ENCODE measurements at regions not wholly inside any gene's neighbourhood (a gene's known extent, or its start where the extent isn't known, plus 50 kb on each side); places are given as distances from the start of the nearest gene placed in this dataset.
"Not testable (repeated sequence)": the region's sequence is repeated elsewhere in the genome, so short reads cannot be mapped to it uniquely, and the experiment has no call there.

DNA sequence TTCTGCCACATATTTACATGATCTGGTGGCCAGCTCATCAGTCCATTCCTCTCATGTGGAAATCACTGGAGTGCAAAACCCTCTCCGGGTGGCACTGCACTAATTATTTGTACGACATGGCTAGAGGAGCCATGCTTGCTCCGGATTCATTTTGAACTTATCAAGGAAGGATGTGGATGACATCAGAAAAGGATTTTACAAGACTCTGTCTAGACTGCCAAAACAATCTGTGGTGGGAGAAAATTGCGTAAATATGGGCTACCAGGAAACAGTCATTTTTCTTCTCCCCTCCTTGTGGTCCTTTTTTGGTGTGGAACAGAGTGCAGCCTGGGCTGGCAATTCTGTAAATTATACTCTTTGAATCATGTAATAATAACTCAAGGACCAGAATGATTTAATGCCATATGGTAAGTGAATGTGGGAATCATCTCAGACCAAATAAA is 123.4 kb upstream of the IFNE start:
- no peak for DNase-seq

- DNase-seq: no peak
These were observed 125.5 kb upstream of the IFNE start for GRCh38 chr9:21607576-21607975.

DNA sequence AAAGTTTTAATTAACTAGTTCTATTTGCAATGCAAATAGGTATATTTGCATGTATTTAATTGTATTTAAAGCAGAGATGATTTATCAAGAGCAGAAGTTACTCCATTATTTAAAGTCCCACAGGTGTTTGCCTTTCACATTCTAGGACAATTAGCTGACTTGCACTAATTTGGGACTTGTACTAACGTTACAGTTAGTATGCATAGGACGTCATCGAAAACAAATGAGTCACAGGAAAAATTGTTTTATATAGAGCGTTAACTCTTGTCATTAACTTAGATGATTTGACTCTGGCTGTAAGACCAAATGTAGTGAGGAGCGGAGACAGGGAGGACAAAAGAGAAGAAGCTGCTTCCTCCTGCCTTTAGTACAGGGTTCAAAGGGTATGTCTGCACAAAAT is 126.1 kb upstream of the IFNE start:
- DNase-seq: no peak

GRCh38 chr9:21609506-21609905 is 127.4 kb upstream of the IFNE start:
- no peak for DNase-seq

DNA sequence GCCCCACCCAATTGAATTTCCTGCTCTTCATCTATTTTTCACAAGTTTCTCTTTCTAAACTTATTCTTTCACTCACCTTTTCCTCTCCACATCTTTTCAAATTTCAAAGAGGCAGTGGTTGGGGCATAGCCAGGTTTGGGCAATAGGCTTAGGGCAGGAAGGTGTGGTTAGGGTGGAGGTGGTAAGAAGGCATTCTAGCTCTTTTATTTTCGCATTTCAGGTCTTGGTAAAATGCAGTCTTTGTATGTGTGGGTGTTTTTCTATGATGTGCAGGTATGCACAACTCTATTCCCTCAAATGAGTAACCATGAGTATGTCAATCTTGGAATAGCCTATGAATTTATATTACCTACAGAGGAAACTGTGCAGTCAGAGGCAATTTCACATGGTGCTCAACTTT is 129.8 kb upstream of the IFNE start:
- DNase-seq: no peak

GRCh38 chr9:21615018-21615417 is 132.9 kb upstream of the IFNE start:
- no peak for DNase-seq

- DNase-seq: no peak
These were observed 133.3 kb upstream of the IFNE start for GRCh38 chr9:21615446-21615845.

DNA sequence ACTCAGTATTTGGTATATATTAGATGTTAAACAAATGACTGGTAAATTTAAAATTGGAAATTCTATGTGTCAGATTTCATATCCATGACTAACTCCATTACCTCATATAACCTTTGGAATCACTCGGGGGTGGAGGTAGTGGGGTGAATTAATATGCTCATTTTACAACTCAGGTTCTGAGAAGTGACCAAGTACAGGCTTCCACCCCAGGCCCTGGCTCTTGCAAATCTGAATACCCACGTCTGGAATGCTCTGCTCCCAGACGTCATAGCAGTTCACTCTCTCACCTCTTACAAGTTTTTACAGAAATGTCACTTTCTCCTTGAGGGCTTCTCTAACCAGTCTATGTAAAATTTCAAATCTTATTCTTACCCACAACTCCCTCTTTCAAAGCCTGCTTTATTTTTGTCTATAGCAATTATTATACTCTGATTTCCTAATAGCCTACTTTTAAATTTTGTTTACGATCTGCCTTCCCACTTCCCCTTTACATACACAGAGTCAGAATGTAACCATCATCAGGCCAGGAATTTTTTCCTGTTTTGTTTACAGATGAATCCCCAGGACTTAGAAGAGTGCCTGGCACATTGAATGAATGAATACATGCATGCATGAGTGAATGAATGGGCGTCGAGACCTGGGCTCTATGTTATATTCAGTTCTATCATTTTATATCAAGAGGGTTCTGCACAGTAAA is 134.1 kb upstream of the IFNE start:
- DNase-seq: no peak

DNA sequence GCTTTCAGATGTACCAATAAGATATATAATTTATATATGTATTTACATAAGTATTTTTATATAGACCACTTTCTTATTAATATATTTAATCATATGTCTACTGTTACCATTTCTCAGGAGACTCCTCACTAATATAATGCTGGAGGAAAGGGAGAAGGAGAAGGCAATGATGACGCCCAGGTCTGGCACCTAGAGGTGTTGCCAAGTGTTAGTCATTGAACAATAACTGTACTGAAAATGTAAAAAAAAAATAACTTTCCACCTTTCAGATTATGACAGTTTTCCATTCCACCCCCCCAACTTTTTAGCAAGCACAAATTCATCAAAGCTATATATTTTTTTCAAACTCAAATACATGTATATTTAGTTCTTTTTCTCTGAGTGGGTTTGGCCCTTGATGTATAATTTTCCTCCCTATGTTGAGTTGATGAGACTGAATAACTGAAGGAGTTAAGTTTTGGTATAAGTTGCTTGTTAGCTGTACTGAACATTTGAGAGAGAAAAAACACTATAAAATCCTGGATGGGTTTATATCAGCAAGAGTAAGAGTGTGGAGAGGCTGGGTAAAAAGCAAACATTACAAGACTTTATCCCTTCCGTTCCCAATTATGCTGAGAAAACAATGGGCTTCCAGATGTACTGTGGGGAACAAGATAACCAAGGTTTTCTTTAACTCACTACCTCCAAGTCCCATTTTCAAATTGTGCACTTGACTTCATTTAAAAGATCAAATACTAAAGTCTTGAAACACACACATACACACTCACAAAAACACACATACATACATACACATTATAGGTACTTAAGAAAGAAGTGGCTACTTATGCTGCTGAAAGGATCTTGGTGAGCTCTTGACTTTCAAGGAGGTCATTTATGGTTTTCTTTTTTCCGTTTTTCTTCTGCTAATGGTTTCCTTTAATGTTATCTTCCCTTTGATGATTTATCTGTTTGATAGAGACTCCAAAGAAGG is 142.8 kb upstream of the IFNE start:
- DNase-seq: no peak

GRCh38 chr9:21626493-21626892 is 144.4 kb upstream of the IFNE start:
- DNase-seq: no peak

DNA sequence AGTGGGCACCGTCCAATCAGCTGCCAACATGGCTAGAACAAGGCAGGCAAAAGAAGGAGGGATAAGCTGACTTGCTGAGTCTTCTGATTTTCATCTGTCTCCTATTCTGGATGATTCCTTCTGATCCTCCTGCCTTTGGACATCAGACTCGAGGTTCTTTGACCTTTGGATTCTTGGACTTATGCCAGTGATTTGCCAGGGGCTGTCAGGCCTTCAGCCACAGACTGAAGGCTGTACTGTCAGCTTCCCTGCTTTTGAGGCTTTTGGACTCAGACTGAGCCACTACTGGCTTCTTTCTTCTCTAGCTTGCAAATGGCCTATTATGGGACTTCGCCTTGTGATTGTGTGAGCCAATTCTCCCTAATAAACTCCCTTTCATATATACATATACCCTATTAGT is 146.8 kb upstream of the IFNE start:
- not testable (repeated sequence) for DNase-seq

- DNase-seq: no peak
These were observed 152.8 kb upstream of the IFNE start for GRCh38 chr9:21634951-21635350.

DNA sequence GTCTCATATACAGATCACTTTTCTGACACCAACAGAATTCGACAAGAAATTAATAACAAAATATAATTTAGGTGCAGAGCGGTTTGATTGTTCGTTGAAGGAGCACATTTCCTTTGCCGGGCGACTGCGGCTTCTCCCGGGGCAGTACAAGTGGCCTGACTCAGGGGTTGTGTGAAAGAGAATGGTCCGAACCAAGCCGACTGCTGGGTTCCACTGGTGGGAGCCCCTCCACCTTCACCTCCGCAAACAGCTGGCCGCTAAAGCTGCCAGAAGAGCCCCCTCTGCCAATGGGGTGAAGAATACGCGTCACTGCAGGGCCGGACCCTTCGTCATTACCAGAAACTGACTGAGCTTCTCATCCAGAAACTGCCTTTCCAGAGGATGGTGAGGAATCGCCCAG is 156.0 kb upstream of the IFNE start:
- no peak for DNase-seq

DNA sequence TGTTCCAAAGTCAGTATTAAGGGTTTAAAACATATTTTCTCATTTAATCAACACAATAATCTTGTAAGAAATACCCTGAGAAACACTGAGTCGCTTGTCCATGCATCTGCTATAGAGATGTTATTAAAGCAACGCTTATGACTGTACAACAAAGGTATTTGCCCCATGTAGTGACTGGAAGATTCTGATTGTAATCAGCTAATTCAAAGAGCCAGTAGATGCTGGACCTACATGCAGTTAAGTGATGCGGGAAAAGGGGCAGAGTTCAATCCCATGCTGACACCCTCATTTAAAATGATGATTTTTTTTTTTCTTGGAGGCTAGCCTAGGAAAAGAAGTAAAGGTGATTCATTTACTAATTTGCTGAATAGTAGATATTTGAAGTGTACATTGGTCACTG is 149.3 kb upstream of the MTAP start:
- DNase-seq: no peak

DNA sequence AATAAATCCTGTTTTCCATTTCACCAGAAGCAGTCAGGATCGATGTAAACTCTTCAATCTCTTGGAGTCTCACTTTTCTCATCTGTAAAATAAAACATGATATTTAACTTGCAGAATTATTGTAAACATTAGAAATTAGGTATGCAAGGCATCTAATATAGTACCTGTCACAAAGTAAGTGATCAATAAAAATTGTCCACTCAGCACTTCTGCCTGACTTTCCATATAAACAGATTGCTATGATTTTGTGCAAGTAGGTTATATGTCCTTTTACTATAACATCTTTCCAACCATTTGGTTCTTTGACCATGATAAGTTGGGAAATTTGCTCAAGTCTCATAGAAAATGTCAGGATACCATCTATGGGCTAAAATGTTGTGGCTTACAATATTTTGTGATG is 148.8 kb upstream of the MTAP start:
- no peak for DNase-seq

DNA sequence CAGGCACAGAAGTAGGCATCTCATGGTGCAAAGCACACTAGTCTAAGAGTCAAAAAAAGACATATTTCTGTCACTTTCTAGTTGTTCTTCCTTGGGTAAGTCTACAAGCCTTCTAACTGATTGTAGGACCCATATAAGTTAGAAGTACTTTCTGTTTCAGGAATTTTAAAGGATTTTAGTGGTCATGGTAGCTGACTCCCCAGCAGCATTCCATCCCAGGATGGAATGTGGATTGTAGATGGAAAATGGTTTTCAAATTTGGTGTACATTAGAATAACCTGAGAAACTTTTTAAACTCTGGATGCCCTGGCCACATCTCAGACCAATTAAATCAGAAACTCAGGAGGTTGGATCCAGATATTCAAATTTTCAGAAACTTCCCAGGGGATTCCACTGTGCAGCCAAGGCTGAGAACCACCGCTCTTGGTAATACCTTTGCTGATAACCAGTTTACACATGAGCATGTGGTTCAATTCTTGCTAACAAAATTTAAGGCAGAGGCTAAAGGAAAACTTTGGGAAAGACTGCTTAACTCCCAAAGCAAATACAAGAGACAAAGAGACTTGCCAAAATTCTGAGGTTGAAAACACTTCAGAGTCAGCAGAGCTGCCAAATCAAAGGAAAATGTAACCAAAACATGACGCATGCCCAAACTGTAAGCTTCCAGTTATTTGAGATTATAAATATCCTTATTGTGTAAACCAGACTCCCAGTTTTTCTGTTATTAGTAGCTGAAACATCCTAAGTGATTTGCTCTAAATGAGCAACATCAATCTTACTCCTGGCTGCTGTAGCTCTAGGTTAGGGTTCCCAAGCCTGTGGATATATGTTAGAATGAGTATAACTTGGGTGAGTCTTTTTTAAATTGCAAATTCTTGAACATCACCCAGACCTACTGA is 145.4 kb upstream of the MTAP start:
- DNase-seq: no peak

DNA sequence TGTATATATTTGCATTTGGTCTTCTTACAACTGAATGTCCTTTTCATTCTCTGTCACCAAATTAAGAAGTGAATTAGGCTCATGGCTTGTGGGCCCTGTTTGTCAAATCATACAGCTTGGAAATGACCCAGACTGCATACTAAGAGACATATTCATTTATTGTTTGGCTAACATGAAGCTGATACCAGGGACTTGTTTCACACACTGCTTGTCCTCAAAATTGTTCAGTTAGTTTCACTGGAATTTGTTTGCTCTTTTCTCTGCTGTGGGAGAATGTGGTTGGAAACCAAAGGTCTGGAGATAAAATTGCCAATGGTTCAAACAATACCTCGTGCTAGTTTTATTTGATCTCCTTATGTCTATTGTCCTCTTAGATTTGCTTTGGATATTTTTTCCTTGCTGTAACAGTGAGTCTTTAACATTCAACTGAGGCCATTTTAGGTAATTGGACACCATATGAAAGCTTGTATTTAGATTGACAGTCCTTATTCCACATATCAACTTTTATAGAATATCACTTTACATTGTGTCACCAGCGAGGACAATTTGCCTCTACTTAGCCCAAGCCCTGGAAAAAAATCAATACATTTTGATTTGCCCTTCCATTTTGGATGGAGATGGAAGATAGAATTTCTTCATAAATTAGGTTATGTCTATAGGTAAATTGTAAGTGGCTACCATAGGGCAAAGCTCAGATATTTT is 144.3 kb upstream of the MTAP start:
- no peak for DNase-seq

- no peak for DNase-seq
These were observed 141.5 kb upstream of the MTAP start for GRCh38 chr9:21660976-21661375.

GRCh38 chr9:21661626-21662025 is 140.8 kb upstream of the MTAP start:
- DNase-seq: no peak

GRCh38 chr9:21668516-21668915 is 133.9 kb upstream of the MTAP start:
- no peak for DNase-seq

DNA sequence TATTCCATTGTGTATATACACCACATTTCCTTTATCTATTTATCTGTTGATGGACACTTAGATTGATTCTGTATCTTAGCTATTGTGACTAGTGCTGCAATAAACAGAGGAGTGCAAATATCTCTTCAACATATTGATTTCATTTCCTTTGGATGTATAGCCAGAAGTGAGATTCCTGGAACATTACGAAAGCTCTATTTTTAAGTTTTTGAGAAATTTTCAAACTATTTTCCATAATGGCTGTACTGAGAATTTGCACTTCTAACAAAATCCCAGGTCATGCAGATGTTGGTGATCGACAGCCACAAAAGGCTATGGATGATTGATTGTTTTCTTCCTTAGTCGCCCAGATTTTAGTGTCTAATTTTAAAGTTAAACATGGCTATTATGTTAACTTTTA is 132.7 kb upstream of the MTAP start:
- no peak for DNase-seq

GRCh38 chr9:21670374-21670773 is 132.1 kb upstream of the MTAP start:
- no peak for DNase-seq

- DNase-seq: no peak
These were observed 130.3 kb upstream of the MTAP start for GRCh38 chr9:21672140-21672539.

Data from SW 1271 (cell line).